B cell (primary cell): ENCODE measurements at regions not wholly inside any gene's neighbourhood (a gene's known extent, or its start where the extent isn't known, plus 50 kb on each side); places are given as distances from the start of the nearest gene placed in this dataset.

Experiments used
- ATAC-seq: fragments of 200-7000 bp; cut with Tn5 transposase; one replicate; pipeline ENCODE4 v1.10.0; 2021; ENCODE audit warnings: low read depth, mild to moderate bottlenecking, moderate number of reproducible peaks, moderate library complexity
- CTCF ChIA-PET: fragments of 350-600 bp; sonication (Branson Sonifier 250); formaldehyde crosslinking; loops from one replicate; lab custom pipeline; 2021; ENCODE audit warnings: antibody characterized with exemption, inconsistent platforms; lab: Charles Lee
- POLR2A ChIA-PET: fragments of 350-600 bp; sonication (Branson Sonifier 250); formaldehyde crosslinking; loops from one replicate; lab custom pipeline; 2021; ENCODE audit warnings: antibody characterized with exemption; lab: Charles Lee
- DNase-seq: peaks from one replicate; pipeline ENCODE4 v3.0.0; 2013
- H2AFZ ChIP-seq: 2 replicates; pipeline ENCODE4 v1.6.1; 2012; ENCODE audit warnings: mild to moderate bottlenecking, low read depth, low read length; ENCODE audit not compliant: insufficient read depth, poor library complexity, severe bottlenecking
- H3K27ac ChIP-seq, 2 donors: 1 replicate in 1 of 2; 2 replicates in 1 of 2; pipeline ENCODE4 v1.5.1; 2012 to 2013; ENCODE audit warnings: low read length in 2 of 2, mild to moderate bottlenecking in 2 of 2, moderate library complexity in 1 of 2
- H3K27me3 ChIP-seq, 4 experiments: fragments of 200-600 bp in 1 of 4; sonication (generic) in 1 of 4; replicated peaks in 1 of 4; 1 replicate in 2 of 4; 2 replicates in 2 of 4; pipeline versions ENCODE4 v1.6.1 to v1.7.0; 2013 to 2016; ENCODE audit warnings: low read length in 3 of 4, mild to moderate bottlenecking in 2 of 4, mixed read lengths in 1 of 4, moderate library complexity in 1 of 4; ENCODE audit not compliant: insufficient read depth in 4 of 4, control insufficient read depth in 3 of 4; ENCODE audit errors: control extremely low read depth in 1 of 4
- H3K36me3 ChIP-seq, 2 experiments: replicated peaks in 1 of 2; 1 replicate in 1 of 2; 2 replicates in 1 of 2; pipeline versions ENCODE4 v1.6.1 to v1.7.1; 2013; ENCODE audit warnings: low read length in 1 of 2; ENCODE audit not compliant: insufficient read depth in 2 of 2, control insufficient read depth in 1 of 2; ENCODE audit errors: control extremely low read depth in 1 of 2, extremely low read depth in 1 of 2
- H3K4me1 ChIP-seq, 2 donors: fragments of 200-600 bp in 1 of 2; sonication (generic) in 1 of 2; 1 replicate in 1 of 2; 2 replicates in 1 of 2; pipeline versions ENCODE4 v1.5.1 to v1.6.1; 2013 to 2017; ENCODE audit warnings: low read length in 2 of 2; ENCODE audit not compliant: control insufficient read depth in 2 of 2, insufficient read depth in 2 of 2
- H3K4me2 ChIP-seq: replicated peaks from 2 replicates; pipeline ENCODE3; 2012; ENCODE audit warnings: mild to moderate bottlenecking, low read depth, low read length; ENCODE audit not compliant: poor library complexity, severe bottlenecking
- H3K4me3 ChIP-seq, 5 experiments: fragments of 200-600 bp in 1 of 5; sonication (generic) in 1 of 5; 1 replicate in 3 of 5; 2 replicates in 2 of 5; pipeline versions ENCODE4 v1.5.1 to v1.7.0; 2011 to 2016; ENCODE audit warnings: low read length in 4 of 5, mild to moderate bottlenecking in 4 of 5, low read depth in 2 of 5, control low read depth in 1 of 5, moderate library complexity in 1 of 5; ENCODE audit not compliant: insufficient read depth in 1 of 5; ENCODE audit errors: control extremely low read depth in 1 of 5, extremely low read depth in 1 of 5
- H3K79me2 ChIP-seq: fragments of 200-600 bp; sonication (generic); one replicate; pipeline ENCODE4 v1.6.0; 2016; ENCODE audit warnings: low read length; ENCODE audit not compliant: control insufficient read depth, insufficient read depth
- H3K9ac ChIP-seq: fragments of 200-600 bp; sonication (generic); 2 replicates; pipeline ENCODE4 v1.6.1; 2017; ENCODE audit warnings: mild to moderate bottlenecking, low read length, moderate library complexity
- H3K9me3 ChIP-seq, 3 donors: one replicate each; pipeline versions ENCODE4 v1.6.1 to v1.7.1; 2013; ENCODE audit warnings: low read length in 2 of 3; ENCODE audit not compliant: control insufficient read depth in 2 of 3, insufficient read depth in 1 of 3; ENCODE audit errors: control extremely low read depth in 1 of 3
- H4K20me1 ChIP-seq: 2 replicates; pipeline ENCODE4 v1.6.0; 2012; ENCODE audit warnings: mild to moderate bottlenecking, low read length; ENCODE audit not compliant: insufficient read depth, control insufficient read depth, poor library complexity, severe bottlenecking
- H3K27ac Mint-ChIP-seq: one replicate; pipeline ENCODE4 v1.8.0; 2021; ENCODE audit warnings: mixed read lengths
- H3K27me3 Mint-ChIP-seq: one replicate; pipeline ENCODE4 v1.8.0; 2021; ENCODE audit warnings: mixed read lengths
- H3K4me1 Mint-ChIP-seq: one replicate; pipeline ENCODE4 v1.8.0; 2021; ENCODE audit warnings: mixed read lengths
- H3K4me3 Mint-ChIP-seq: one replicate; pipeline ENCODE4 v1.8.0; 2021; ENCODE audit warnings: mixed read lengths
- H3K9me3 Mint-ChIP-seq: one replicate; pipeline ENCODE4 v1.8.0; 2022; ENCODE audit warnings: mixed read lengths; ENCODE audit not compliant: insufficient read depth
- EZH2 ChIP-seq: IDR thresholded peaks from 2 replicates; pipeline ENCODE4 v1.6.1; 2012; ENCODE audit warnings: borderline replicate concordance, low read depth, mild to moderate bottlenecking, moderate library complexity, low read length; ENCODE audit not compliant: insufficient read depth, poor library complexity, severe bottlenecking
- WGBS: methylation state at CpG from one replicate; pipeline ENCODE4 v1.1.5; 2013; ENCODE audit warnings: missing lambda C conversion rate; ENCODE audit not compliant: insufficient coverage; 5-methylcytosine and 5-hydroxymethylcytosine counted together
- intact Hi-C: fragments of 100-400 bp; cut with micrococcal nuclease; formaldehyde crosslinking; loops from one replicate; pipeline ENCODE4 v1.10.0; 2022
- TF ChIP-seq, protein P1 (sequence below): fragments of 200-600 bp; IDR thresholded peaks from one replicate; pipeline ENCODE4 v1.8.0; 2022; ENCODE audit warnings: antibody characterized with exemption, mild to moderate bottlenecking

DNA sequence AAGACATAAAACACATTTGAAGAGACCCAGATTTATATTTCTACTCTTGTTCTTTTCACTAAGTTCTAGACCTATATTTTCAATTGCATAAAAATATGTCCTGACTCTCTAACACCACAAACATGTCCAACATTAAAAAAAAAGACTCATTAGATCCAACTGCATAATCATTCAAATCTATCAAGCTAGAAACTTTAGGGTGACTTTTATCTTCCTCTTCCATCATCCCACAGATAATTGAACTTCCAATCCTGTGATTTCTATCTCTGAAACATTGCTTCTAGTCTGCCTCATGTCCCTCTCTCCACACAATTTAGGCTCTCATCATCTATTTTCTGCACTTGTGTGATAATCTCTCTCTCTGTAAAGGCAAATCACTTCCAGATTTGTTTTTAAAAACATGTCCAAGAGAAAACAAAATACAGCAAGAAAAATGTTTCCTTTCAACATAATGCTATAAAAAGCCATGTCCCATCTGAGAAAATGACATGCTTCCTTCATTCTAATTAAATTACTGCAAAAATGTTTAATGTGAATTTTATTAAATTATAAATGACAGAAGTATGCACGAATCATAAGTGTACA lies 615.9 kb downstream of the RNF144B start:
- H3K27me3 Mint-ChIP-seq, result no peaks in the 10 kb centered on the region
- Histone ChIP-seq H3K9me3 (no peaks in the 10 kb centered on the region), H3K27me3 (no peaks in the 10 kb centered on the region), H3K27ac (no peak overlapping the region), H3K79me2 (no peaks in the 10 kb centered on the region), H3K4me2 (no peak overlapping the region), H3K4me1 (no peaks in the 10 kb centered on the region), H3K9ac (no peak overlapping the region), H3K4me3 (no peak overlapping the region), H2AFZ (no peak overlapping the region), H3K36me3 (no peaks in the 10 kb centered on the region), H4K20me1 (no peaks in the 10 kb centered on the region)
- intact Hi-C loops, result no loop called here
- TF ChIP-seq EZH2, result no peak
- TF ChIP-seq, protein P1, sequence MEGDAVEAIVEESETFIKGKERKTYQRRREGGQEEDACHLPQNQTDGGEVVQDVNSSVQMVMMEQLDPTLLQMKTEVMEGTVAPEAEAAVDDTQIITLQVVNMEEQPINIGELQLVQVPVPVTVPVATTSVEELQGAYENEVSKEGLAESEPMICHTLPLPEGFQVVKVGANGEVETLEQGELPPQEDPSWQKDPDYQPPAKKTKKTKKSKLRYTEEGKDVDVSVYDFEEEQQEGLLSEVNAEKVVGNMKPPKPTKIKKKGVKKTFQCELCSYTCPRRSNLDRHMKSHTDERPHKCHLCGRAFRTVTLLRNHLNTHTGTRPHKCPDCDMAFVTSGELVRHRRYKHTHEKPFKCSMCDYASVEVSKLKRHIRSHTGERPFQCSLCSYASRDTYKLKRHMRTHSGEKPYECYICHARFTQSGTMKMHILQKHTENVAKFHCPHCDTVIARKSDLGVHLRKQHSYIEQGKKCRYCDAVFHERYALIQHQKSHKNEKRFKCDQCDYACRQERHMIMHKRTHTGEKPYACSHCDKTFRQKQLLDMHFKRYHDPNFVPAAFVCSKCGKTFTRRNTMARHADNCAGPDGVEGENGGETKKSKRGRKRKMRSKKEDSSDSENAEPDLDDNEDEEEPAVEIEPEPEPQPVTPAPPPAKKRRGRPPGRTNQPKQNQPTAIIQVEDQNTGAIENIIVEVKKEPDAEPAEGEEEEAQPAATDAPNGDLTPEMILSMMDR, result no peak
- no peak overlapping the region for H3K4me3 Mint-ChIP-seq
- ATAC-seq, result no peak
- no peaks in the 10 kb centered on the region for H3K4me1 Mint-ChIP-seq
- WGBS, result no CpG with 5 or more reads among the region's 1 CpG
- no peaks in the 10 kb centered on the region for H3K9me3 Mint-ChIP-seq
- DNase-seq, result no peak
- H3K27ac Mint-ChIP-seq, result no peak overlapping the region
- CTCF ChIA-PET, result no interaction called here
- POLR2A ChIA-PET, result no interaction called here

DNA sequence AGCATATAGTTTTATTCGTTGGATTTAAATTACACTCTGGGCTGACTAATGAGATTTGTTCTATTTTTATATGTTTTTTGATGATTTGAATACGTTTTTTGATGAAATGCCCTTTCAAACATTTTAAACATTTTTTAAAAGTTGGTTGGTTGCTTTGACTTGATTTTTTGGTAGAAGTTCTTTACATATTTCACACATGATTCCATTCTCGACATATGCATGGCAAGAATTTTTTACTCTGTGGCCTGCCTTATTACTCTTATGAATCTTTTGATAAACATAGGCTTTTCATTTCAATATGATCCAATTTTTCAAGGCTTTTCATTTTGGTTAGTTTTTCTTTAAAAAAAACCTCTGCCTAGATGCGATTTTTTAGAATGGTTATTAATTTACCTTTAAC lies 617.0 kb downstream of the RNF144B start:
- Histone ChIP-seq H3K9ac (no peak overlapping the region), H3K4me1 (no peaks in the 10 kb centered on the region), H3K9me3 (no peaks in the 10 kb centered on the region), H3K79me2 (no peaks in the 10 kb centered on the region), H3K4me2 (no peak overlapping the region), H3K4me3 (no peak overlapping the region), H3K27ac (no peak overlapping the region), H4K20me1 (no peaks in the 10 kb centered on the region), H3K36me3 (no peaks in the 10 kb centered on the region), H2AFZ (no peak overlapping the region), H3K27me3 (no peaks in the 10 kb centered on the region)
- intact Hi-C loops, result no loop called here
- no peaks in the 10 kb centered on the region for H3K27me3 Mint-ChIP-seq
- POLR2A ChIA-PET, result no interaction called here
- DNase-seq, result no peak
- ATAC-seq, result no peak
- H3K4me3 Mint-ChIP-seq, result no peak overlapping the region
- no peak for TF ChIP-seq EZH2
- TF ChIP-seq, protein P1, result no peak
- no peaks in the 10 kb centered on the region for H3K4me1 Mint-ChIP-seq
- CTCF ChIA-PET, result no interaction called here
- H3K27ac Mint-ChIP-seq, result no peak overlapping the region
- WGBS, result no CpG with 5 or more reads among the region's 4 CpGs
- no peaks in the 10 kb centered on the region for H3K9me3 Mint-ChIP-seq
